B cell (primary cell): ENCODE measurements at regions not wholly inside any gene's neighbourhood (a gene's known extent, or its start where the extent isn't known, plus 50 kb on each side); places are given as distances from the start of the nearest gene placed in this dataset.

Experiments
- ATAC-seq: fragments of 200-7000 bp; cut with Tn5 transposase; one replicate; pipeline ENCODE4 v1.10.0; 2021; ENCODE audit warnings: low read depth, mild to moderate bottlenecking, moderate number of reproducible peaks, moderate library complexity
- CTCF ChIA-PET: fragments of 350-600 bp; sonication (Branson Sonifier 250); formaldehyde crosslinking; loops from one replicate; lab custom pipeline; 2021; ENCODE audit warnings: antibody characterized with exemption, inconsistent platforms; lab: Charles Lee
- POLR2A ChIA-PET: fragments of 350-600 bp; sonication (Branson Sonifier 250); formaldehyde crosslinking; loops from one replicate; lab custom pipeline; 2021; ENCODE audit warnings: antibody characterized with exemption; lab: Charles Lee
- DNase-seq: peaks from one replicate; pipeline ENCODE4 v3.0.0; 2013
- H2AFZ ChIP-seq: 2 replicates; pipeline ENCODE4 v1.6.1; 2012; ENCODE audit warnings: mild to moderate bottlenecking, low read depth, low read length; ENCODE audit not compliant: insufficient read depth, poor library complexity, severe bottlenecking
- H3K27ac ChIP-seq, 2 donors: 1 replicate in 1 of 2; 2 replicates in 1 of 2; pipeline ENCODE4 v1.5.1; 2012 to 2013; ENCODE audit warnings: low read length in 2 of 2, mild to moderate bottlenecking in 2 of 2, moderate library complexity in 1 of 2
- H3K27me3 ChIP-seq, 4 experiments: fragments of 200-600 bp in 1 of 4; sonication (generic) in 1 of 4; replicated peaks in 1 of 4; 1 replicate in 2 of 4; 2 replicates in 2 of 4; pipeline versions ENCODE4 v1.6.1 to v1.7.0; 2013 to 2016; ENCODE audit warnings: low read length in 3 of 4, mild to moderate bottlenecking in 2 of 4, mixed read lengths in 1 of 4, moderate library complexity in 1 of 4; ENCODE audit not compliant: insufficient read depth in 4 of 4, control insufficient read depth in 3 of 4; ENCODE audit errors: control extremely low read depth in 1 of 4
- H3K36me3 ChIP-seq, 2 experiments: replicated peaks in 1 of 2; 1 replicate in 1 of 2; 2 replicates in 1 of 2; pipeline versions ENCODE4 v1.6.1 to v1.7.1; 2013; ENCODE audit warnings: low read length in 1 of 2; ENCODE audit not compliant: insufficient read depth in 2 of 2, control insufficient read depth in 1 of 2; ENCODE audit errors: control extremely low read depth in 1 of 2, extremely low read depth in 1 of 2
- H3K4me1 ChIP-seq, 2 donors: fragments of 200-600 bp in 1 of 2; sonication (generic) in 1 of 2; 1 replicate in 1 of 2; 2 replicates in 1 of 2; pipeline versions ENCODE4 v1.5.1 to v1.6.1; 2013 to 2017; ENCODE audit warnings: low read length in 2 of 2; ENCODE audit not compliant: control insufficient read depth in 2 of 2, insufficient read depth in 2 of 2
- H3K4me2 ChIP-seq: replicated peaks from 2 replicates; pipeline ENCODE3; 2012; ENCODE audit warnings: mild to moderate bottlenecking, low read depth, low read length; ENCODE audit not compliant: poor library complexity, severe bottlenecking
- H3K4me3 ChIP-seq, 5 experiments: fragments of 200-600 bp in 1 of 5; sonication (generic) in 1 of 5; 1 replicate in 3 of 5; 2 replicates in 2 of 5; pipeline versions ENCODE4 v1.5.1 to v1.7.0; 2011 to 2016; ENCODE audit warnings: low read length in 4 of 5, mild to moderate bottlenecking in 4 of 5, low read depth in 2 of 5, control low read depth in 1 of 5, moderate library complexity in 1 of 5; ENCODE audit not compliant: insufficient read depth in 1 of 5; ENCODE audit errors: control extremely low read depth in 1 of 5, extremely low read depth in 1 of 5
- H3K79me2 ChIP-seq: fragments of 200-600 bp; sonication (generic); one replicate; pipeline ENCODE4 v1.6.0; 2016; ENCODE audit warnings: low read length; ENCODE audit not compliant: control insufficient read depth, insufficient read depth
- H3K9ac ChIP-seq: fragments of 200-600 bp; sonication (generic); 2 replicates; pipeline ENCODE4 v1.6.1; 2017; ENCODE audit warnings: mild to moderate bottlenecking, low read length, moderate library complexity
- H3K9me3 ChIP-seq, 3 donors: one replicate each; pipeline versions ENCODE4 v1.6.1 to v1.7.1; 2013; ENCODE audit warnings: low read length in 2 of 3; ENCODE audit not compliant: control insufficient read depth in 2 of 3, insufficient read depth in 1 of 3; ENCODE audit errors: control extremely low read depth in 1 of 3
- H4K20me1 ChIP-seq: 2 replicates; pipeline ENCODE4 v1.6.0; 2012; ENCODE audit warnings: mild to moderate bottlenecking, low read length; ENCODE audit not compliant: insufficient read depth, control insufficient read depth, poor library complexity, severe bottlenecking
- H3K27ac Mint-ChIP-seq: one replicate; pipeline ENCODE4 v1.8.0; 2021; ENCODE audit warnings: mixed read lengths
- H3K27me3 Mint-ChIP-seq: one replicate; pipeline ENCODE4 v1.8.0; 2021; ENCODE audit warnings: mixed read lengths
- H3K4me1 Mint-ChIP-seq: one replicate; pipeline ENCODE4 v1.8.0; 2021; ENCODE audit warnings: mixed read lengths
- H3K4me3 Mint-ChIP-seq: one replicate; pipeline ENCODE4 v1.8.0; 2021; ENCODE audit warnings: mixed read lengths
- H3K9me3 Mint-ChIP-seq: one replicate; pipeline ENCODE4 v1.8.0; 2022; ENCODE audit warnings: mixed read lengths; ENCODE audit not compliant: insufficient read depth
- EZH2 ChIP-seq: IDR thresholded peaks from 2 replicates; pipeline ENCODE4 v1.6.1; 2012; ENCODE audit warnings: borderline replicate concordance, low read depth, mild to moderate bottlenecking, moderate library complexity, low read length; ENCODE audit not compliant: insufficient read depth, poor library complexity, severe bottlenecking
- WGBS: methylation state at CpG from one replicate; pipeline ENCODE4 v1.1.5; 2013; ENCODE audit warnings: missing lambda C conversion rate; ENCODE audit not compliant: insufficient coverage; 5-methylcytosine and 5-hydroxymethylcytosine counted together
- intact Hi-C: fragments of 100-400 bp; cut with micrococcal nuclease; formaldehyde crosslinking; loops from one replicate; pipeline ENCODE4 v1.10.0; 2022
- TF ChIP-seq, protein P1 (sequence below): fragments of 200-600 bp; IDR thresholded peaks from one replicate; pipeline ENCODE4 v1.8.0; 2022; ENCODE audit warnings: antibody characterized with exemption, mild to moderate bottlenecking

DNA sequence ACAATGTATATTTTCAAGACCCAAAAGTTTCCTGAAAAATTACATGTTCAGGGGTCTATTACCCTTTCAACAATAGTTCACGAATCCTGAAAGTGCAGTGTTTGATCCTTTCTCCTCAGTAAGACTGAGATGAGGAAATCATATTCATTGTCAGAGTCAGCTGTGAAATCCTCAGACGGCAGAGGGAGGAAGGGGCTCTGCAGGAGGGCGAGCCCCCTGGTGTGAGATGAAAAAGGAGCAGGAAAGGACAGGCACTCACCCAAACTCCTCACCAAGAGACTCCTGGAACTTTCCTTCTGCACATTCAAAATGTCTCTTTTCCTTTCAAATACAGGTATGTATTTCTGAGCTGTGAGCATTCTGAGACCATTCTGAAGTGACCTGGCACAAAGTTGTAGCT lies 150.3 kb upstream of the HABP2 start:
- no peaks in the 10 kb centered on the region for H3K36me3 ChIP-seq
- no peaks in the 10 kb centered on the region for H3K79me2 ChIP-seq
- Mint-ChIP-seq H3K27ac (no peak overlapping the region), H3K27me3 (no peaks in the 10 kb centered on the region), H3K4me3 (no peak overlapping the region), H3K9me3 (no peaks in the 10 kb centered on the region), H3K4me1 (no peaks in the 10 kb centered on the region)
- no peaks in the 10 kb centered on the region for H3K4me1 ChIP-seq
- H4K20me1 ChIP-seq = no peaks in the 10 kb centered on the region
- no peak for ATAC-seq
- no peak overlapping the region for H3K9ac ChIP-seq
- no peaks in the 10 kb centered on the region for H3K27me3 ChIP-seq
- DNase-seq = no peak
- no peak overlapping the region for H3K27ac ChIP-seq
- TF ChIP-seq, protein P1, sequence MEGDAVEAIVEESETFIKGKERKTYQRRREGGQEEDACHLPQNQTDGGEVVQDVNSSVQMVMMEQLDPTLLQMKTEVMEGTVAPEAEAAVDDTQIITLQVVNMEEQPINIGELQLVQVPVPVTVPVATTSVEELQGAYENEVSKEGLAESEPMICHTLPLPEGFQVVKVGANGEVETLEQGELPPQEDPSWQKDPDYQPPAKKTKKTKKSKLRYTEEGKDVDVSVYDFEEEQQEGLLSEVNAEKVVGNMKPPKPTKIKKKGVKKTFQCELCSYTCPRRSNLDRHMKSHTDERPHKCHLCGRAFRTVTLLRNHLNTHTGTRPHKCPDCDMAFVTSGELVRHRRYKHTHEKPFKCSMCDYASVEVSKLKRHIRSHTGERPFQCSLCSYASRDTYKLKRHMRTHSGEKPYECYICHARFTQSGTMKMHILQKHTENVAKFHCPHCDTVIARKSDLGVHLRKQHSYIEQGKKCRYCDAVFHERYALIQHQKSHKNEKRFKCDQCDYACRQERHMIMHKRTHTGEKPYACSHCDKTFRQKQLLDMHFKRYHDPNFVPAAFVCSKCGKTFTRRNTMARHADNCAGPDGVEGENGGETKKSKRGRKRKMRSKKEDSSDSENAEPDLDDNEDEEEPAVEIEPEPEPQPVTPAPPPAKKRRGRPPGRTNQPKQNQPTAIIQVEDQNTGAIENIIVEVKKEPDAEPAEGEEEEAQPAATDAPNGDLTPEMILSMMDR = no peak
- TF ChIP-seq EZH2 = no peak
- WGBS = no CpG with 5 or more reads among the region's 3 CpGs
- no peak overlapping the region for H3K4me2 ChIP-seq
- ChIA-PET POLR2A (no interaction called here), CTCF (no interaction called here)
- H2AFZ ChIP-seq = no peak overlapping the region
- H3K4me3 ChIP-seq = no peak overlapping the region
- H3K9me3 ChIP-seq = peaks cover 0 to 4% (median 0%) of the 10 kb centered on the region in 3 donors
- intact Hi-C loops = no loop called here

DNA sequence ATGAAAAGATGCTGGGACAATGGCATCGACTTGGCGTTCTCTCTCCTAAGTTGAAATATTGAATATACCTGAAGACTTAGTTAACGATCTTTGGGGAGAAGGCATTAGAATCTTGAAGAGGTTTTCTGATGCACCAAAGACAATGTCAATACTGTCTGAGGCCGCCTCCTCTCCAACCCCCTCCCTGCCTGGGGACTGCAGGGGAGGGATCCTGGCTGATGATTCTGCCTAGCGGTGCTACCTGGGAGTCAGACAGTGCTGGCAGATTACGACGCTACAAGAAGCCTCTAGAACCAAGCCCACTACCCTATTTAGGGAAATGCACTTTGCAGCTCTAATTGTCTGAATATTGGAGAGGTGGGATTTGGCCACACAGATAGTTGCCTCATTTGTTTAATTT lies 145.6 kb upstream of the HABP2 start:
- Histone ChIP-seq H3K27ac (no peak overlapping the region), H3K9ac (no peak overlapping the region), H3K4me3 (no peak overlapping the region), H4K20me1 (no peaks in the 10 kb centered on the region), H3K9me3 (no peaks in the 10 kb centered on the region), H2AFZ (no peak overlapping the region), H3K36me3 (no peaks in the 10 kb centered on the region), H3K4me1 (no peaks in the 10 kb centered on the region), H3K27me3 (no peaks in the 10 kb centered on the region), H3K4me2 (no peak overlapping the region), H3K79me2 (no peaks in the 10 kb centered on the region)
- no peak for DNase-seq
- H3K27ac Mint-ChIP-seq = no peak overlapping the region
- no peak for ATAC-seq
- no peak overlapping the region for H3K4me3 Mint-ChIP-seq
- H3K4me1 Mint-ChIP-seq = no peaks in the 10 kb centered on the region
- WGBS = 86% methylated on average over 1 of the region's 7 CpGs
- POLR2A ChIA-PET = no interaction called here
- TF ChIP-seq, protein P1 = no peak
- TF ChIP-seq EZH2 = no peak
- no peaks in the 10 kb centered on the region for H3K27me3 Mint-ChIP-seq
- H3K9me3 Mint-ChIP-seq = no peaks in the 10 kb centered on the region
- intact Hi-C loops = no loop called here
- CTCF ChIA-PET = no interaction called here
